ENCODE measurements at regions not wholly inside any gene's neighbourhood (a gene's known extent, or its start where the extent isn't known, plus 50 kb on each side); places are given as distances from the start of the nearest gene placed in this dataset.

GRCh38 chr1:219401724-219402625 is 210.9 kb downstream of the ZC3H11B start:
- Histone ChIP-seq H3K36me3 (no peaks in the 10 kb centered on the region), H3K27ac (no peak overlapping the region), H3K9me3 (peaks cover 0 to 9% of the 10 kb centered on the region in 2 donors), H3K4me3 (no peak overlapping the region), H3K27me3 (no peaks in the 10 kb centered on the region), H3K4me1 (no peaks in the 10 kb centered on the region)
- intact Hi-C loops (cut with DNase I) = no loop called here
- TF ChIP-seq, protein P1, sequence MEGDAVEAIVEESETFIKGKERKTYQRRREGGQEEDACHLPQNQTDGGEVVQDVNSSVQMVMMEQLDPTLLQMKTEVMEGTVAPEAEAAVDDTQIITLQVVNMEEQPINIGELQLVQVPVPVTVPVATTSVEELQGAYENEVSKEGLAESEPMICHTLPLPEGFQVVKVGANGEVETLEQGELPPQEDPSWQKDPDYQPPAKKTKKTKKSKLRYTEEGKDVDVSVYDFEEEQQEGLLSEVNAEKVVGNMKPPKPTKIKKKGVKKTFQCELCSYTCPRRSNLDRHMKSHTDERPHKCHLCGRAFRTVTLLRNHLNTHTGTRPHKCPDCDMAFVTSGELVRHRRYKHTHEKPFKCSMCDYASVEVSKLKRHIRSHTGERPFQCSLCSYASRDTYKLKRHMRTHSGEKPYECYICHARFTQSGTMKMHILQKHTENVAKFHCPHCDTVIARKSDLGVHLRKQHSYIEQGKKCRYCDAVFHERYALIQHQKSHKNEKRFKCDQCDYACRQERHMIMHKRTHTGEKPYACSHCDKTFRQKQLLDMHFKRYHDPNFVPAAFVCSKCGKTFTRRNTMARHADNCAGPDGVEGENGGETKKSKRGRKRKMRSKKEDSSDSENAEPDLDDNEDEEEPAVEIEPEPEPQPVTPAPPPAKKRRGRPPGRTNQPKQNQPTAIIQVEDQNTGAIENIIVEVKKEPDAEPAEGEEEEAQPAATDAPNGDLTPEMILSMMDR (IDR thresholded peaks at IDR 0.05) = no peak
- no peak for DNase-seq (ENCODE audit: low spot score in 2 of 2)

- TF ChIP-seq, protein P1 (IDR thresholded peaks at IDR 0.05) = no peak
- Histone ChIP-seq H3K9me3 (peaks cover 0 to 28% of the 10 kb centered on the region in 2 donors), H3K4me3 (no peak overlapping the region), H3K27ac (no peak overlapping the region), H3K27me3 (no peaks in the 10 kb centered on the region), H3K4me1 (no peaks in the 10 kb centered on the region), H3K36me3 (no peaks in the 10 kb centered on the region)
- no peak for DNase-seq (ENCODE audit: low spot score in 2 of 2)
- intact Hi-C loops (cut with DNase I) = no loop called here
These were observed 213.5 kb downstream of the ZC3H11B start for GRCh38 chr1:219399446-219399845.

GRCh38 chr1:219398815-219399396 is 214.0 kb downstream of the ZC3H11B start:
- intact Hi-C loops (cut with DNase I) = no loop called here
- no peak overlapping the region for H3K4me3 ChIP-seq
- TF ChIP-seq, protein P1 (IDR thresholded peaks at IDR 0.05) = no peak
- peaks cover 0 to 28% of the 10 kb centered on the region in 2 donors for H3K9me3 ChIP-seq
- DNase-seq (ENCODE audit: low spot score in 2 of 2) = no peak
- H3K27me3 ChIP-seq = no peaks in the 10 kb centered on the region
- no peak overlapping the region for H3K27ac ChIP-seq
- H3K4me1 ChIP-seq = no peaks in the 10 kb centered on the region
- no peaks in the 10 kb centered on the region for H3K36me3 ChIP-seq

DNA sequence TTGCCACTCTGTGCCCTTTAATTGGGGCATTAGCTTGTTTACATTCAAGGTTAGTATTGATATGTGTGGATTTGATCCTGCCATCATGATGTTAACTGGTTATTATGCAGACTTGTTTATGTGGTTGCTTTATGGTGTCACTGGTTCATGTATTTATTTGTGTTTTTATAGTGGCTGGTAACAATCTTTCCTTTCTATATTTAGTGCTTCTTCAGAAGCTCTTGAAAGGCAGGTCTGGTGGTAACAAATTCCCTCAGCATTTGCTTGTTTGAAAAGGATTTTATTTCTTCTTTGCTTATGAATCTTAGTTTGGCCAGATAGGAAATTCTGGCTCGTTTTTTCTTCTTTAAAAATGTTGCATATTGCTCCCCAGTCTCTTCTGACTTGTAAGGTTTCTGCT is 215.4 kb downstream of the ZC3H11B start:
- Histone ChIP-seq H3K4me1 (no peaks in the 10 kb centered on the region), H3K27ac (no peak overlapping the region), H3K36me3 (no peaks in the 10 kb centered on the region), H3K9me3 (peaks cover 4 to 39% of the 10 kb centered on the region in 2 donors), H3K27me3 (no peaks in the 10 kb centered on the region), H3K4me3 (no peak overlapping the region)
- intact Hi-C loops (cut with DNase I) = no loop called here
- TF ChIP-seq, protein P1 (IDR thresholded peaks at IDR 0.05) = no peak
- DNase-seq (ENCODE audit: low spot score in 2 of 2) = no peak

DNA sequence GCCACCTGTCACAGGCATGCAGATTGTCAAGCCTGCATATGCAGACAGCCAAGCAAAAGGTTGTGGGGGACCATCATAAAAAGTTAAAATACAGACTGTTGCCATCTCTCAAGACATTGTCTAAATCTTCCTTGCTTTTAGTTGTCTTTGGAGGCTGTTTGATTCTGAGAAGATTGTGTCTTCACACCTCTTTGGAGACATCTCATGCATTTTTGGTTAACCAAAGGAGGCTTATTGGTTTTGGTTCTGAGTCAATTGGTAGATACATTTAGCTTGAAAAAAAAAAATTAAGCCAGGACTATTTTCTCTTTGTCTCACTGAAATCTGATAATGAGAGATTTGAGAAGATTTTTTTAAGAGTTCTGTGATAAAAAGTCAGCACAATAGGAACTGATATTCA is 217.6 kb downstream of the LYPLAL1 start:
- TF ChIP-seq, protein P1 (IDR thresholded peaks at IDR 0.05) = no peak
- H3K9me3 ChIP-seq = peaks cover 4 to 23% of the 10 kb centered on the region in 2 donors
- H3K27me3 ChIP-seq = no peaks in the 10 kb centered on the region
- no peak overlapping the region for H3K4me3 ChIP-seq
- H3K4me1 ChIP-seq = no peaks in the 10 kb centered on the region
- DNase-seq (ENCODE audit: low spot score in 2 of 2) = no peak
- intact Hi-C loops (cut with DNase I) = no loop called here
- H3K36me3 ChIP-seq = no peaks in the 10 kb centered on the region
- H3K27ac ChIP-seq = no peak overlapping the region

Data from ascending aorta (tissue), 2 donors.